GM18519 (cell line): ENCODE measurements at regions not wholly inside any gene's neighbourhood (a gene's known extent, or its start where the extent isn't known, plus 50 kb on each side); places are given as distances from the start of the nearest gene placed in this dataset.

Experiments
- ATAC-seq: cut with Tn5 transposase; IDR thresholded peaks from one replicate; pipeline ENCODE4 v1.9.1; 2021; ENCODE audit warnings: mild to moderate bottlenecking, moderate library complexity; ENCODE audit not compliant: unreplicated experiment, low FRiP score

DNA sequence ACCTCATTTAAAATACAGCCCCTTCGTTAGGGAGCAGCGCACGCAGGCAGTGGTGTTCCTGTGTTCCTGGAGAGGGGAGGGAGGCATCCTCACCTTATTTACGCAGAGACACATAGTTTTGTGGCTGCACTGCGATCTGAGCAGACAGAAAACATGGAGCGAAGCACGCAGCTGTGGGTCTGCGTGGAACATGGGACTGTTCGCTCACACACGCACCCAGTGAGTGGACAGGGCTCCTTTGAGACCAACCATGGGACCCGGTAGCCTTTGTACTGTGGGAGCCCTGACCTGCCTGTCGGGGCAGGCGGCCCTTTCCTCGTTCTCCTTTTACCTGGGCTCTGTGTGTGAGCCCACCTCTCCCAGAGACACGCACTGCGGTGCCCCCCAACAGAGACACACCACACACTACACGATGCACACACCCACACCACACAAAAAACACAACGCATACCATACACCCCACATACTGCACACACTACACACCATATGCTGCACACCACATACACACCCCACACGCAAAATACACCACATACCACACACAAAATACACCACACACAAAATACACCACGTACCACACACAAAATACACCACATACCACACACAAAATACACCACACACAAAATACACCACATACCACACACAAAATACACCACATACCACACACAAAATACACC, 1245.7 kb downstream of the BRD1 start:
- no peak for ATAC-seq

DNA sequence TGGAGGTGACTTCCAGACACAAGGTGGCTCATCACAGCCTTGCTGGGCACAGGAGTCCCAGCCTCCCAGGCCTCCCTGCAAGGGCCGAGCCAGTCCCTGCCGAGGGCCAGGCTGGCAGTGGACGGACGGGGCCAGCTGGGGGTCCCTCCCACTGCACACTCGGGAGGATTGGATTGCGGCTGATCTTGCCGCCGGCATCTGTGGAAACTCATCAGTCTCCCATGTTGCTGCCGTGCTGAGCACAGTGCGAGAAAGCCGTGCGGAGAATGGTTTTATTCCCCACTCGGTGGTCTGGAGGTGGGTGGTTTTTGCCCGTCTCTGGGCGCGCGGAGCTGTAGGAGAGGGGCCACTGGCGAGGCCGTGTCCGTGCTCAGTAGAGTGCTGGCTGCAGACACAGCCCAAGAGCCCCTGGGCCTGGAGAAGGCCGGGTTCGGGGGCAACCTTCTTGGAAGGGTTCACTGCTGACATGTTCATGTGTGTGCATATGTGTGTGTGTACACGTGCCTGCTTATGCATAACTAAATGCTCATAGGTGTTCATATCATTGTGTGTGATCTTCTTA, 1246.4 kb downstream of the BRD1 start:
- ATAC-seq = no peak

DNA sequence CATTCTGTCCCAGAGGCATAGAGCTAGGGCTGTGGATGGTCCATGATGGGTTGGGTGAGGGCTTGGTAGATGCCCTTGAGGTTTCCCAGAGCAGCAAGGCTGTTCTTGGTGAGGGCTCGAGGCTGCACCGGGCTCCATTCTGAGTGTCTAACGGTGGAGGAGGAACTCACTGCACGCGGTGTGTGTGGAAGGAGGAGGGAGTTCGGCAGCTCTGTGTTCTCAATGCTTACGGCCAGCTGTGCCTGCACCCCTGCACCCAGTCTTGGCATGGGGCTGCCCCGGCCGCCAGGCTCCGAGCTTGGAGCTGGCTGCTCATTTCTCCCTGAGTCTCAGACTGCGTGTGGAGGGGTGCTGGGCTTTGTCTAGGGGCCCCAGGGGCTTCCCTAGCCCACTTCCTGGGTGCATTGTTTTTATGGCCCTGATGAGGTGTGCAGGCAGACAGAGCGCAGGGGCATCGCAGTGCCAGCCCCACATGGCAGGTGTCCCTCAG, 1247.1 kb downstream of the BRD1 start:
- ATAC-seq = no peak

DNA sequence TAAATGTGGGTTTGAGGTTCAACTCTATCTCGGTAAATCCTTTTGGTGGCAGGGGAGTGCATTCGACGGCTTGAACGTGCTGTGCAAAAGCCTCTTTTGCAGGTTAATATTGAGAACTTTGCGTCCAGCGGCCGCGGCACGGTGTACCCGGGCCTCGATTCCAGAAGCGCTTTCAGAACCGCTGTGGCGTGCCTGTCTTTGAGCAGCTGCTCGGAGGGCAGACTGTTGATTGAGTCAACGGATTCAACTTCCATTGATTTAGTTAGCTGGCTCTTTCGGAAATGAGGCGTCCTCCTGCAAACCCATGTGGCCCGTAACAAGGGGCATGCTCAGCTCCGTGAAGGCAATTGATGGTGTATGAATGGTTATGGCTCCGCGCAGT, 1247.8 kb downstream of the BRD1 start:
- no peak for ATAC-seq

DNA sequence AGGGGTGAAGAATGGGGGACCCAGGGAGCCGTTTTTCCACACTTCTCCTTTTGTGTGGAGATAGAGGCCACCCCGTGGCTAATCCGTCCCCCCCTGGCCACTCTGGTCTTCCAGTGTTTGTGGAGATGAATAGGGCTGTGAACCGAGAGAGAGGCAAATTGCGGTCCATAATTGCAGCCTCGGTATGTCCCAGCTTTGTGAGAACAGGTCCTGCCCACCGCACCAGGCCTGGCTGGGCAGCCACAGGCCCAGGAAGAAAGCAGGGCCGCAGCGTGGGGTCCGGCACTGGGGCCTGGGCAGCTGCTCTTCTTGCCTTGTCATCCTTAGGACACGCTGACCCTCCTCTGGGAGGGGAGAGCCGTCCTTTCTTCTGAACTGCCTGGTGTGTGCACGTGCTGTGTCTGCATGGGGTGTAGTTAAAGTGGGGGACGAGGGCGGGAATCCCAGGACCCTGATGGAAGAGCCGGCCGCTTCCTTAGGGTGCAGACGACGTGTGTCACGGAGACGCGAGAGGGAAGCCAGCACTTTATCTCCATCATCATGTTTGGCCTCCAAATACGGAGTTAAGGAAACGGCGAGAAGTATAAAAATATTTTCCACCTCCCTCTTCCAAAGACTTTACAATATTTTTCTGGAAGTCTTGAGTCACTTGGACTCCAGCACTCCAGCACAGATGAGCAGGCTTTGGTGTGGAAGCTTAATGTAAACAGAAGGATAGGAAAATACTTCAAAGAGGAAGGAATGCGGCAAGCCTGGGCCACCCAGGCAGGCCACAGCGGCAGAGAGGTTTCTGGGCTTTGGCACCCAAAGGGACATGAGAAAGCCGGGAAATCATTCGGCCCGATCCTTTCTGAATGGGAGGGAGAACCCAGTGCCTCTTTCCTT, 1248.4 kb downstream of the BRD1 start:
- no peak for ATAC-seq

DNA sequence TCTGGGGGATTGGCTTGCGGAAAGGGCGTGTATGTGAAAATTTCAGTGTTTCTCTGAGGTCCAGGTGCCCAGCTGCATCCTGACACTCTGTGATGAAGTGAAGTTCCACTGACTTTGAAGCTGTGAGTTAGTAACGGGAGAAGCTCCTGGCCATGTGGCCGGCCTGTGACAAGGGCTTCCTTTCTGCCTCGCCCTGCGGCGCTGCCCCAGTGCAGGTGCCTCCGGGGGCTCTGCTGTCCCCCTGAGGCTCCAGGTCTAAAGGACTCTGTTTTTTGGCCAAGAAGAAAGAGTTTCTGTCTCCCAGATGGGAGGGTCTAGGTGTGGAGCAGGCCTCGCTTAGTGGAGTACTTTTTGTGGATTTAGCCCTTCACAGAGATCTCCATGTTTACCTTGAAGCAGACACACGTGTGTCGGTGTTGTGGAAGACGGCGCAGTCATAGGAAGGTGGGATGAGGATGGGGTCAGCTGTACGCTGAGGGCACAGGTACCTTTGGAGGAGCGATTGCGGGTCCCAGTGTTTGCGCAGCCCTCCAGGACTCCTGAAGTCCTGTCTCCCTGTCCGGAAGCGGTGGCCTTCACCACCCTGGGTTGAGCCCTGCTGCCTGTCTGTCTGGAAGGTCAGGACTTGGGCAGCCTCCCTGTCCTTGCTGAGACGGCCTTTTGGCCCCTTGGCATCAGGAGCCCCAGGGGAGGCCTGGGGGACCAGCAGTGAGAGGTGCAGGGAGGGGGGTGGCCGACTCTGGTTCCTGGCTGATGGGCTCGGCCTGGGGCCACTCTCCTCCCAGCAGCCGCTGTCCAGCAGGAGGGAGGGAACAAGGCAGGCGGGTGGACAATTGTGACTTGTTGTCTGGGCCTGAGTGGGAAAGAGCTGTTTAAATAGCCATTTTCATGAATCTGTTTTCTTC, 1249.3 kb downstream of the BRD1 start:
- no peak for ATAC-seq

DNA sequence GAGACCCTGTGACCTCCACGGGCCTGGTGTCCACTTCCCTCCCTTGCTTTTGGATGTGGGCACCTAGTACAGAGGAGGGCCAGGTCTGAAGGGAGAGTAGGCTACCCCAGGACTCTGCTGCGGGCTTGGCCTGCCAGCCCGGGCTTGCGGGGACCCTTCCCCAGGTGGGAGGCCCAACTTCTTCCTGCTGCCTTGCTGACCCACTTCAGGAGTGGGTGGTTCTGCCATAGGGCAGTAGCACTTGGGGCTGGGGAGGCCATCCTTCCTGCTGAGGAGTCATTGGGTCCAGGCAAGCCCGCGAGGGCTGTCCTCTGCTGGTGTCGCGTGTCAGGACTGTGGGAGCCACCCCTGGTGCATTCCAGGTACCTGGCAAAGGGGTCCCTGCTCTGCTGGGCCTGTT, 1250.0 kb downstream of the BRD1 start:
- no peak for ATAC-seq

DNA sequence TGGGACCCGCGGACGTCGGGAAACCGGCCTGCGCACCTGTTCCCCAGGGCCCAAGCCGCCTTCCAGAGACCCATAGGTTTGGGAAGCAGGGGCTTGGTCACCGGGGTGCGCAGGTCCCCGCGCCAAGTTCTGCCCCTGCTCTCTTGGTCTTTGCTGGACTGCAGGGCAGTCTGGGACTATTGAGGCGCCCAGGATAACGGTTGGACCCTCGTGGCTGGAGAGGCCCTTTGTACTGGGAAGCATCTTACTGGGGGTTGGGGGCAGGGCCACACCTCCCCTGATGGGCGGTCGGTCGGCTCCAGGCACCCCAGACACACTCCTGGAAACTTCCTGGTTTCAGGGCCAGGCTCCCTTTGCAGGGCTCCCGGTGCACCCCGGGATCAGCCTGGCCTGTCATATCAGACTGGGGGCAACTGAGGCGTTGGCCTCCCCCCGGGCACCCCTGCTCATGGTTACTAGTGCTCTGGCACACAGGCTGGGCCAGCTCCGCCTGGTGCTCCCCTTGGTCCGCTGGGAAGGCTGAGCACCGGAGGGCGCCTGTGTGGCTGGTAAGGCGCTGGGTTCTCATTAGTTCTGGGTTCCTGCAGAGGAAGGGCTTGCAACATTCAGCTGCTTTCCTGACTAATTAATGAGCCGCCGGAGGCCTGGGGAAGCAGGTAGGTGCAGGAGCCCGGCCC, 1250.5 kb downstream of the BRD1 start:
- ATAC-seq = no peak

DNA sequence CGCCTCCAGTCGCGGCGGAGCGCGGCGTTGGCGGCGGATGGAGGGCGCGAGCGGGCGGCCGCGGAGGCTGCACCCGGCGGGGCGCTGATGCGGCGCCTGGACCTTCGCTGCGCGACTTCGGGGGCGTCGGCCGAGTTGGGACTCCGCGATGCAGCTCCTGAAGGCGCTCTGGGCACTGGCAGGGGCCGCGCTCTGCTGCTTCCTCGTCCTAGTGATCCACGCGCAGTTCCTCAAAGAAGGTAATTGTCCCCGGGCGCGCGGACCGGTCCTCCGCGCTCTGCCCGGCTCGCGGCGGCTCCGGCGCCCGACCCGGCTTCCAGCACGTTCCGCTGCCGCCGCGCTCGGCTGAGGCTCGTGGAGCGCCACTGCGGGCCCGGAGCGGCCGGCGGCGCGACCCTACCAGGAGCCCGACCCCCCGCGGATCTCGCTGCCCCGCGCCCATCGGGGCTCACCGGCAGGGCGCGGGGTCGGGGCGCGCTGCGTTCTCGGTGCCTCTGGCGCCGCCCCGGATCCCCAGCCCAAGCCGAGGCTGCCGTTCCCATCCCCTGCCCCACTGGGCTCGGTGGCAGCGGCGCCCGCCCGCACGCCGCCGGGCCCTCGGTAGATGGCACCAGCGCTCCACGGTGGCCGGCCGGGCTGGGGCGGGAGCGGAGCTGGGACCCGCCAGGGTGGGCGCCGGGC, 1251.2 kb downstream of the BRD1 start:
- no peak for ATAC-seq

DNA sequence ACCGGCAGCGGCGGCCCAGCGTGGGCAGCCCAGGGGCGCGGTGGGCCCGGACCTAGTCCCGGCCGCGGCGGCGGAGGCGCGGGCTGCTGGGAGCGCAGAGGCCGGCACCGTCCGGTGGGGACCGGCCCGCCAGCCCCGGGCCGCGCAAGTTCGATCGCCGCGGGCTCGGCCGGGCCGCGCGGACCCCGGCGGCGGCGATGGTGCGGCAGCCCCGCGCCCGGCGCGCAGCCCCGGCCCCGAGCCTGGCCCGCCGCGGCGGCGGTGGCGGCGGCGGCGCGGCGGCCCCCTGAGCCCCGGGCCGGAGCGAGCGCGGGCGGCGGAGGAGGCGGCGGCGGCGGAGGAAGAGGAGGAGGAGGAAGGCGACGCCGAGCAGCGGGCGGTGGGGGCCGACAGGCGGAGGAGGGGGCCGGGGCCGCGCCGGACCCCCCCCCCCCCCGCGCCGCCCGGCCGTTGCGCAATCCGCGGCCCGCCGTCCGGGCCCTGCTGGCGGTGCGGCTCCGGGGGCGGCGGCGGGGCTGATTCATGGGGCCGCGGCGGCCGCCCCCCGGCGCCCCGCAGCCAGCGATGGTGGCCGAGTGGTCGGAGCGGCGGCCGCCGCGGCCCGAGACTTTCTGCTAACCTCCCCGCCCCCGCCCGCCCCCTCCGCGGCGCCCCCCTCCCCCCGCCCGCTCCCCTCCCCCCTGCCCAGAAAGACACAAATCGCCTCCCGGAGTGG, 1251.9 kb downstream of the BRD1 start:
- no peak for ATAC-seq

DNA sequence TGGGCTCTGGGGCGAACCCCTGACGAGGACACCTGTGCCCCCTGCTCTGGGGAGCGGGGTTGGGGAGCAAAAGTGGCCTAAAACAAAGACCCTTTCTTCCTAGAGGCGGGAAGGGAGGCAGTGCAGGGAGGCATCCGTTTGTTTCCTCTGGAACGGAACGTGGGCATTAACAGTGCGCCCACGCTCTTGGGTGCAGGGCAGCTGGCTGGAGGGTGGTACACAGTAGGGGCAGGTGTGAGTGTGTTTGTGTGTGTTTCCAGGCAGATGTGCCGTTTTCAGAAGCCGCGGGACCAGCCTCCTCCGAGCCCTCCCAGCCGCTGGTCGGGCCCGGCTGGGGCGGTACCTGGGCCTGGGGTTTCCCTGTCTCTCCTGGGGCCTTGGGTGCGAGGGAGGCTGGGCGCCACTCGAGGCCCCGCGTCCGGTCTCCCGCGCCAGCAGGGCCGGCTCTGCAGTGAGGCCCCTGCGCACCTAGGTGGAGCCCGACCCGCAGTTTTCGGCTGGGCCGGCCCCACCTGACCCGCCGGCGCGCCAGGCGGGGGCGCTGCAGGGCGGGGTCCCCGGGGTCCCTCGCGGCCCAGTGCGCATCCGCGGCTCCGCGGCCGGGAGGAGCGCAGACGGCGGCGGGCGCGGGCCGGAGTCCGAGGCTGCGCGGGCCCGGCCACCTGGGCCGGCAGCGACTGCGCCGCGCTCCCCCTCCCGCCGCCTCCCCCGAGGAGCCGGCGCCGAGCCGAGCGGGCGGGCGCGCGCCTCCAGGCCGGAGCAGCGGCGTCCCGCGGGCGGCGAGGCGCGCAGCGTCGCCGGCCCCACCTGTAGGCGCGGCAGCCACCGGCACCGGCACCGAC, 1252.7 kb downstream of the BRD1 start:
- no peak for ATAC-seq

DNA sequence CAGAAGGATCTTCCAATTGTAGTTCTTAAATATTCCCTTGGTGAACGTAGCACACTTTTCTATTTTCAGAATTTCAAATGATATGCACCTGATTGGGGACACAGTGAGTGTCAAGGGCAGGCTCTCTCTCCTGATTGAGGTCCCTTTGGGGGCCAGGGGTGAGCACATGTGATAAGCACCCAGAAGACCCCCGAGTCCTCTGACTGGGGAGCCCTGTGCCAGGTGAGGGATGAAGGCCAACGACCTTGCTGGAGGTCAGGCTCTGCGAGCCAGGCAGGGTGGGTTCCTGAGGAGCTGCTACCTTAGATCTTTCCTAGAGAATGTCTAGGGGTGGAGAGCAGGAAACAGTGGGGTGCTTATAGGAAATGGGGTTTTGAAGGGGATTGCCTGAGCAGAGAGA, 1253.9 kb downstream of the BRD1 start:
- ATAC-seq = no peak

DNA sequence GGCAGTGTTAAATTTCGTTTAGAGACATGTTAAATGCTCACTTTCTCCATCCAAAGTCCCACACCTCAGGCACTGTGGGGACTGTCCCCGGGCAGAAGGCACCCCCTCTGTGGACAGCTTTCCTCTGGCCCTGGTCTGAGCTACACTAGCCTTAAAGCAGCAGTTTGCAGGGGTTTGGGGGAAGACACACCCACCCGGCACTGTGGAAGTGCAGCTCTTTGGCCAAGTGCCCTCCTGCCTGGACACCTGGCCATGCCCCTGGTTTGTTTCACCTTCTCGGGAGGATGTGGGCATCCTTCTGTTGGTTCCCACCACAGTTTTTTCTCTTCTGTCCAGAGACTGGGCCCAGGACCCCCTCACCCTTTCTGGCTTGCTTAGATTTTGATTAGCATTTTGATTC, 1254.7 kb downstream of the BRD1 start:
- no peak for ATAC-seq

DNA sequence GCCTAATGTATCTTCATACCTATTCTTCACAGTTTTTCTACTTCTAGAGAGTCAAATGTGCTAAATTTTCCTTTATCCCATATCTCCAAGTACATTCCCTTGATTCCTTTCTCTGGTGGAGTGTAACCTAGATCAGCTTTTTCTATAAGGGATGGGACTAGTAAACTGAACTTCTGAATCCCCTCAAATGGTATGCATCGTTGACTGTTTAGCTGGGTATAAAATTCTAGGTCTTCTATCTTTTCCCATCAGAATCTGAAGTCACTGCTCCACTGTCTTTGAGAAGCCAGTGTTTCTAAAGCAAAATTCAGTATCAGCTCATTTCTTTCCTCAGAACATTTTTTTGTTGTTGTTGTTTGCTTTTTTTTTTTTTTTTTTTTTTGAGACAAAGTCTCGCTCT, 1256.8 kb downstream of the BRD1 start:
- no peak for ATAC-seq

DNA sequence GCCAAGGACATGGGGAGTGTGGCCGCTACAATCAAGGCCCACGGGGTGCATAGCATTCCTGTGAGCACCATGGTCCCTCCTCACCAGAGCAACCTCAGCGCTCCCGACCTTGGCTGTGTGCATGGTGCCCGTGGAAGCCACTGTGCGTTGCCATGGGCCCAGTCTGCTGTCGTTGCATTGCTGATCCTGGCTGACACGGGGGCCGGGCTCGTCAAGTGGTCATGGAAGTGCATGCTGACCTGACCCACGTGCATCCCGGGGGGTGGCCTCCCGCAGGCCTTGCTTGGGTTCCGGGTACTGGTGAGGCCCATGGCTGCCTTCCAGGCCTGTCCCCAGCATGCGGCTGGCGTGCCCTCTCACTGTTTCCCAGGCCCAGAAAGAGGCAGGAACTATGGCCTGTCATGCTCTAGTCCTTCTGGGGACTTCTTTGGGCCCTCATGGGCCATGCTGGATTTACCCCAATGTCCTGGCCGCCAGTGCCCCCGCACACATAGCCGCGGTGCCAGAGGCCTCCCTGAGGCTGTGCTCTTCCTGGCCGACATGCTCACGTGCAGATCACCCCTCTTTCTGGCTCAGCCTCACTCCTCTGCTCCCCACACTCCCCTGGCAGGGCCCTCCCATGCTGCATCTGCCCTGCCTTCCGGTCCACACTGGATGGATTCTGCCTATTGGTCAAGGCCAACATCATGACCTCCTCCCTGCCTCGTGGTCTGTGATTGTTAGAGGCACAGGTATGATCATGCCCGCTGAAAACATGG, 1258.0 kb downstream of the BRD1 start:
- no peak for ATAC-seq

DNA sequence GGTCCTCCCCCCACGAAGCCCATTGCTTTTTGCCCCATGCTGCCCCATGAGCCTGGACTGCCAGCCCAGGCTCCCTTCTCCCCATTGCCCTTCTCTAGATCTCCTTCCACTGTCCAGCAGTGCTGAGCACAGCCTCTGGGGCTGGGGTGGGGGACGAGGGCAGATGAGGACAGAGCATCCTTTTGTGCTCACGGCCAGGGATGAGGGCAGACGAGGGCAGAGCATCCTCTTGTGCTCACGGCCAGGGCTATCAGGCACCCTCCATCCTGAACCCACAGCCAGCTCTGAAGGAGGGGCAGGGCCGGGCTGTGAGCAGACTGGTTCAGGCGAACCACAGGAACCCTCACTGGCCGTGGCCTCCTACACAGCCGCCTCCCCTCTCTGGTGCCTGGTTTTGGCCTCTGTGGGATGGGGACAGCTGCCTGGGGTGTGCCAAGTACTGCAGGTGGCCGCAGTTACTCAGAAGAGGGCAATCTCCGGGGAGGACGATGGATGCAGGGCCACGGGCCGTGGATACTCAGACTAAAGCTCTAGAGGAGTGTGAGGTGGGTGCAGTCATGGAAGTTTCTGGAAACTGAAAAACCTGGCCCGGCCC, 1258.8 kb downstream of the BRD1 start:
- ATAC-seq = no peak
